ENCODE measurements at regions not wholly inside any gene's neighbourhood (a gene's known extent, or its start where the extent isn't known, plus 50 kb on each side); places are given as distances from the start of the nearest gene placed in this dataset.
"Not testable (repeated sequence)": the region's sequence is repeated elsewhere in the genome, so short reads cannot be mapped to it uniquely, and the experiment has no call there.

DNA sequence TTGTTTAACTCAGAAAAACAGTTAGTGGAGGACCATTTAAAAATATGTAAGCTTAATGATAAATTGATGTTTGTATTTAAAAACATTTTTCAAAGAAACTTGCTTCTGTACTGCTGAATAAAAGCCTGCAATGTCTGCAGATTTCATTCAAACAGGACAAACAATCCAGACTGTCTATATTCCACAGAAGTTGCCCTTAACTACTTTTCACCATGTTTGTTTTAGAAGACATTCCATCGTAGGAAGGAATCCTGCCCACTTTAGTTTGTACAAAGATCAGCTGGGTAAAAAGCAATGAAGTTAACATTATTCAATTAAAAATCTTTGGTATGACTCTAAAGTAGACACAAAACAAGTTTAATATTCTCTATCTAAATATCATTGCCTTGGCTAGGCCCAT lies 195.7 kb upstream of the CCNH start:
- DNase-seq: no peak
- no peak for ATAC-seq

GRCh38 chr5:87605663-87606062 lies 192.9 kb upstream of the CCNH start:
- no peak for ATAC-seq

GRCh38 chr5:87599778-87600177 lies 187.0 kb upstream of the CCNH start:
- DNase-seq: no peak
- ATAC-seq: no peak

More at GRCh38 chr5:87605663-87606062, 192.9 kb upstream of the CCNH start:
- DNase-seq: no peak

DNA sequence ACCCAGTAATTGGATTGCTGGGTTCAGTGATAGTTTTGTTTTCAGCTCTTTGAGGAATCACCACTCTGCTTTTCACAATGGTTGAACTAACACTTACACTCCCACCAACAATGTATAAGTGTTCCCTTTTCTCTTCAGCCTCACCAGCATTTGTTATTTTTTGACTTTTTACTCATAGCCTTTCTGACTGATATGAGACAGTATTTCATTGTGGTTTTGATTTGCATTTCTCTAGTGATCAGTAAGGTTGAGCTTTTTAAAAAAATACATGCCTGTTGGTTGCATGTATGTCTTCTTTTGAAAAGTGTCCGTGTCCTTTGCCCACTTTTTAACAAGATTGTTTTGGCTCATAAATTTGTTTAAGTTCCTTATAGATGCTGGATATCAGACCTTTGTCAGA lies 185.7 kb upstream of the CCNH start:
- no peak for DNase-seq
- ATAC-seq: no peak

- DNase-seq (no peak), ATAC-seq (no peak)
Measured at GRCh38 chr5:87594566-87594965, 181.8 kb upstream of the CCNH start.

DNA sequence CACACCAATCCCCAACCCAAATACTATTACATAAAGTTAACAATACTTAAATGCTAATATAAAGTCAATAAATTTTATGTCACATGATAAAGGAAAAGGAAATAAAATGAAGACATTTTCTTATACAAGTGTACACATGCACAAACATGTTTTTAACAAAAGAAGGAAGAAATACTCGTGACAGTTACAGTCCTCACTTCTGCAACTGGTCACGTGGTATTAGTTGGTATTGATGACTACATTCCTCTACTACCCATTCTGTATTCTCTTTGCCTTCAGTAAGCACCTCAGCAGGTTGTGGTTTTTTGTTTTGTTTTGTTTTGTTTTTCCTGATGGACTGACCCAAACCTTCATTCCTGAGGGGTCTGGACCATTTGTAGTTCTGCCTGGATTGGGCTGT lies 176.9 kb upstream of the CCNH start:
- no peak for ATAC-seq

GRCh38 chr5:87588316-87588715 lies 175.6 kb upstream of the CCNH start:
- ATAC-seq (no peak), DNase-seq (no peak)

More for the DNA sequence above, 176.9 kb upstream of the CCNH start:
- no peak for DNase-seq

DNA sequence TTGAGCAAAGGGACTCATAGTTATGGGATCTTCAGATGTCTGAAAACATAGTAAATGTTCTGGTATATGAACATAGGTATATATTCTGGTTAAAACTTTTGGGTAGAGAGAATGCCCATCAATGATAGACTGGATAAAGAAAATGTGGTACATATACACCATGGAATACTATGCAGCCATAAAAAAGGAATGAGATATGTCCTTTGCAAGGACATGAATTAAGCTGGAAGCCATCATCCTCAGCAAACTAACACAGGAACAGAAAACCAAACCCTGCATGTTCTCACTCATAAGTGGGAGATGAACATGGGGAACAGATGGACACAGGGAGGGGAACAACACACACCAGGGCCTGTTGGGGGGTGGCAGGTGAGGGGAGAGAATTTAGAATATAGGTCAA lies 171.0 kb upstream of the CCNH start:
- not testable (repeated sequence) for DNase-seq, ATAC-seq

DNA sequence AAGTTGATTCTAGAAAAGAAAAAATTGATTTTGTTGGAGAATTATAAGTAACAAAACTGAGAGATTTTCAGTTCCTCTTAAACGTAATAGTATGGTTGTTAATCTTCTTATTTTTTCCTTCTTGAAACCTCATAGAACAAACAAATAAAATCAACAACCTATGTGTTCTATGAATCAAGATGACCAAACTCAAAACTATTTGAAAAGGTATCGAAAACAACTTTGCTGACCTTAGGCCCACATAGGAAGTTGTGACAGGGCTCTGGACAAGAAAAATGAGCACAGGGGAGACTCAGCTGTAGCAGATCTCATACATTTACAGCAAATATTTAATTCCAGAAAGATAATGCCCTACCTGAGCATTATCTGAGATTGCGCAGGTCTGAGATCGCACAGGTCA lies 169.4 kb upstream of the CCNH start:
- DNase-seq (no peak), ATAC-seq (no peak)

DNA sequence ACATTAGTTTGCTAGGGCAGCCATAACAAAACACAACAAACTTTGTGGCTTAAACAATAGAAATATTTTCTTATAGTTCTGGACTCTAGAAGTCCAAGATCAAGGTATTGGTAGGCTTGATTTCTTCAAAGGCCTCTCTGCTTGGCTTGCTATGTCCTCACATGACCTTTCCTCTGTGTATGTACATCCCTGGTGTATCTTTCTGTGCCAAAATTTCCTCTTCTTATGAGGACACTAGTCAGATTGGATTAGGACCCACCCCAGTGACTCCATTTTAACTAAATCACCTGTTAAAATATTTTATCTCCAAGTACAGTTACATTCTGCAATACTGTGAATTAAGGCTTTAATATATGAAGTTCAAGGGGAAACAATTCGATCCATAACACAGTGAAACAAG lies 168.9 kb upstream of the CCNH start:
- ATAC-seq (no peak), DNase-seq (no peak)

DNA sequence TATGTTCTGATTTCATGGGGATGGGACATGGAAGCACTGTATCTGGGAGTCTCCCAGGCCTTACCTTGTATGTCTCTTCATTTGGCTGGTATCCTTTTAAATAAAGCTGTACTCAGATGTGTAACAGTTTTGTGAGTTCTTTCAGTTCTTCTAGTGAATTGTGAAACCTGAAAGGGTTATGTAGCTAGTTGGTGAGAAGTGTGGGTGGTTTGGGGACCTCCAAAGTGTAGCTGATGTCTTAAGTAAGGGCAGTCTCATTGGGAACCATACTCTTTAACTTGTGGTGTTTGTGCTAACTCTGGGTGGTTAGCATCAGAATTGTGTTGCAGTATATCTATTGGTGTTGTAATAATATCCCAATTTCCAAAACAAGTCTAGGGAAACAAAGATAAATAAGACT lies 166.9 kb upstream of the CCNH start:
- no peak for DNase-seq

GRCh38 chr5:87576867-87577266 lies 164.1 kb upstream of the CCNH start:
- DNase-seq (no peak), ATAC-seq (no peak)

More for the DNA sequence above, 166.9 kb upstream of the CCNH start:
- no peak for ATAC-seq

GRCh38 chr5:87576306-87576705 lies 163.6 kb upstream of the CCNH start:
- not testable (repeated sequence) for DNase-seq, ATAC-seq

DNA sequence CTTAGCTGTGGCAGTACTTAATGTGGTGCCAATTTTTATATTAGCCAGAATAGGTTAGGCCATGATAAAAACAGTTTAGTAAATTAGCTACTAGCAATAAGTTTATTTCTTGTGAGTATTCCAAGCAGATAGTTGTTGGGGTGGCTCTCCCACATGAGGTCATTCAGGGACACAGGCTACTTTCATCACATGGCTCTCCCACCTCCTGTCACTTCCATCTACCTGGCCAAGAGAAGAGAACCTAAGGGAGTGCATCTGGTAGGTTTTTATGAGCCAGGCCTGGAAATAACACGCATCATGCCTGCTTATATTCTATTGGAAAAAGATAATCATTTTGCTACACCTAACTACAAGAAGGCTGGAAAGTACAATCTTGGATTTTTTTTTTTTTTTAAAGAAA lies 161.4 kb upstream of the CCNH start:
- DNase-seq (no peak), ATAC-seq (no peak)

DNA sequence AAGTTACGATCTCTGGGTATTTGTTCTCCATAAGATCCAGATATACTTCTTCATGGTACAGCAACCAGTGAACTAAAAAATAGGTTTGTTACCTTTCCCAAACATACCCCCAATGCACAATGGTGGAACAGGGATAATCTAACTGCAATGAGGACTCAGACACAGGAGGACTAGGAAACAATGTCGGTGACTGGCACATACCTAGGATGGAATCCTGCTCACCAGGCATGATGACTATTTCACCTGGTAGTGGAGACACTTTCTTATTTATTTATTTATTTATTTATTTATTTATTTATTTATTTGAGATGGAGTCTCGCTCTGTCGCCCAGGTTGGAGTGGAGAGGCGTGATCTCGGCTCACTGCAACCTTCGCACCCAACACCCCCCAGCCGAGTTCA lies 159.9 kb upstream of the CCNH start:
- DNase-seq (no peak), ATAC-seq (no peak)

GRCh38 chr5:87572090-87572489 lies 159.4 kb upstream of the CCNH start:
- no peak for ATAC-seq
- no peak for DNase-seq

DNA sequence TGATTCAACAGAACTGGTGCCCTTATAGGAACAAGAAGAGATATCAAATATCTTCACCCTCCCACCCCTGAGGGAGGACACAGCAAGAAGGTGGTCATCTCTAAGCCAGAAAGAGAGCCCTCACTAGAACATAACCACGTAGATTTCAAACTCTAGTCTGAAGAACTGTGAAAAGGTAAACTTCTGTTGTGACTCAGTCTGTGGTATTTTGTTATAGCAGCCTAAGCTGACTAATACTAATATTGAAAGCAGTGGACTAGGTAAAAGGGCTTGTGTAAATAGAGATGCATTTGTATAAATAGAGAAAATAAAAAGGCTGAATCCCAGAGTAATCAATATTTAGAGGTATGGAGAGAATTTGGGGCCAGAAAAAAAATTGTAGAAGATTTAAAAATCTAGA lies 157.6 kb upstream of the CCNH start:
- DNase-seq (no peak), ATAC-seq (no peak)

DNA sequence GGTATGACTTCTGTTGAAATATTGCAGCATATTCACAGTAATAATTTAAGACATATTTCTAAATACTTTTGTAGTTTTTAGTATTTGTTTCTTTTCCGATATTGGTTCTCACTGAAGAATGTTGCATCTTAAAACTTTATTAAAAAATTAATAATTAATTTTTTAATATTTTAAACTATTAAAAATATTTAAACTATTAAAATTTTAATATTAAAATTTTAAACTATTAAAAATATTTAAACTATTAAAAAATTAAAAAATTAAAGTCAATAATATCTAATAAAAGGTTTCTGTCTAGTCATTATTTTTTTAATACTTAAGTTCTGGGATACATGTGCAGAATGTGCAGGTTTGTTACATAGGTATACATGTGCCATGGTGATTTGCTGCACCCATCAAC lies 149.3 kb upstream of the CCNH start:
- ATAC-seq (no peak), DNase-seq (no peak)

DNA sequence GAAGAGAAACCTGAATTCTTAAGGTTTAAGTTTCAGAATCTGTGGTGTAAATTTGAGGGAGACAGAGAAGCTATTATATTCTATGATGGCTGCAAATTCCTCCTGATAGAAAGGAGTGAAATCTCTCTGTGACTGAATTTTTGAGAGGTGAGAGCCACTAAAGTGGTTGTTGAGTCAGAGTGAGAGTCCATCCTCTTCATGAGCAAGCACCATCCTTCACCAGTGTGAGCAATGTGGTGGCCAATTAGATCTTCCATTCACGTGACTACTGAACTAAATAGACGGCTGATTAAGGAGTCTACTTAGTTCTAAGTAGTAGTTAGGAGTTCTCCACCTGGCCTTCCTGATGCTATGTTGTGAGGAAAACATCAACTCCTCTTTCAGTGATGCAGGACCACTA lies 147.8 kb upstream of the CCNH start:
- ATAC-seq (no peak), DNase-seq (no peak)

- ATAC-seq: no peak
- no peak for DNase-seq
Measured at GRCh38 chr5:87551911-87552310, 139.2 kb upstream of the CCNH start.

GRCh38 chr5:87541676-87542075 lies 128.9 kb upstream of the CCNH start:
- ATAC-seq (no peak), DNase-seq (no peak)

GRCh38 chr5:87541033-87541432 lies 128.3 kb upstream of the CCNH start:
- DNase-seq (no peak), ATAC-seq (no peak)

- ATAC-seq (no peak), DNase-seq (no peak)
Measured at GRCh38 chr5:87539839-87540238, 127.1 kb upstream of the CCNH start.

DNA sequence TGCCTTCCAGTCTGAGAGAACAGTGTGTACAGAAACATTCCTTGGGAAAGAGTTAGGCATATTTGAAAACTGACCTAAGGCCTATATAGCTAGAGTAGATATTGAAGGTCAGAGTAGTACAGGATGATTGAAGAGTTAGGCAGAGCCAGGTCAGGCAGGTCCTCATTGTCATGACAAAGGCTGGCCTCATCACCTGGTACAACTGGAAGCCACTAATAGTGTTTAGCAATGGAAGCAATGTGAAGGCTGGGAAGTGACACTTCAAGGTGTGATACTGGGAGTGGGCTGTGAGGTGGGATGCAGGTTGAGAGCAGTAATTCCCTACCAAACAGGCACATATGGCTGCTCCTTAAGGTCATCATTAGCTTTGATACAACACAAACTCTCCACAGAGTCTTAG lies 123.6 kb upstream of the CCNH start:
- no peak for DNase-seq

DNA sequence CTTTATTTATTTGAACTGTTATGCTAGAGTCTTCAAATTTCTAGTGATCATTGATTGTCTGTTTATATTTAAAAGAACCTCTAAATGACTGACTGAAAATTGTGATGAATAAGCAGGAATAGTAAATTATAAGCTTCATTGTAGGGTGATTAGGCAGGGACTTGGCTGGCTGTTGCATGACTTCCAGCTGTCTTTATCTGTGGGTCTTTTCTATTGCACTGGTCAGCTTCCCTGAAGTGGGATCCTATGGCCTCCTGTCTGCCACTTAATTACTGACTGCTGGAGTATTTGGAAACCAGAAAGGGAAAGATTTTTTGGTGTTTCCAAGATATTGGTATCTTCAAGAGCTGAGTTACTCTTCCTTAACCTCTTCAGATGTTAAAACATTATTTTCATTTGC lies 123.0 kb upstream of the CCNH start:
- DNase-seq (no peak), ATAC-seq (no peak)

More for the DNA sequence above, 123.6 kb upstream of the CCNH start:
- no peak for ATAC-seq
